ENCODE measurements at regions not wholly inside any gene's neighbourhood (a gene's known extent, or its start where the extent isn't known, plus 50 kb on each side); places are given as distances from the start of the nearest gene placed in this dataset.

DNA sequence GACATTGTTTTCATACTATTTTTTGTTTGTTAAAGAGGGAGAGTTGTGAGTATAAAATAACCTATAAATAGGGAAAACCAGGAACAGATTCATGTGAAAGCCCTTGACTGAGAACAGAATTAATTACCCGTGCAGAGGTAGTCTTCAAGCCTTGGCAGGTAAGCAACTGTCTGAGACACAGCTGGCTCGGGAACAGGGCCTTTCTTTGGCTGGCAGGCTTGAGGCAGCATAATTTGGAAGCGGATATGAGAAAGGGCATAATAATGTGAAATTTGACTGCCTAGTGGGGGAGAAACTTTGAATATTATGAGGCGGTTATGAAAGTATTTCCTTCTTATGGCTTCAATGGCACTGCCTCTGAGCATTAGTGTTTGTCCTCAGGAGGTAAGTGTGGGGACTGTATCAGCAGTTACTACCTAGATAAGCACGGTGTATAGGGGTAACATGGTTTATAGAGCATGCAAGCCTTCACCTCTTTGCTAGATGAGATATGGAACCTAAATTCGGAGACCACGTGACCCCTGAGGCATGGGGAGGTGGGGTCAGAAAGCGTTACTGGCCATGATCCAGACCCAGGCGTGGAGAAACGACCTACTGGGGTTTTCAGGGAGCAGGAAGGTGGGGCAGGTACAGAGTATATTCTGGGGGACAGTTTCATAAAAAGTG lies 210.2 kb upstream of the GAS1 start:
- no peak for DNase-seq (ENCODE audit: low read depth)

DNA sequence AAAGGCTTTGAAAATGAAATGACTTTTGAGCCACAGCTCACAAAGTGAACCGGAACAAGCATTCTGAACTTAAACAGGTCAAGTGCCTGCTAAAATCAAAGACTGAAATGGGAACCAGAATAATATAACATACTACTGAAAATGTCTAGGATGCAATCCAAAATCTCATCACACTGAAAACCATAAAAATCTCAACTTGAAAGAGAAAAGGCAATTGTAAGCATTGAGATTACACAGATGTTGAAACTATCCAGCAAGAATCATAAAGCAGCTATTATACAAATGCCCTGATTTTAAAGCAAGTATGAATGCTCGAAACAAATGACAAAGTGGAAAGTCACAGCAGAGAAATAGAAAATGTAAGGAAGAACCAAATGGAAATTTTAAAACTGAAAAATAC lies 211.5 kb upstream of the GAS1 start:
- no peak for DNase-seq (ENCODE audit: low read depth)

DNA sequence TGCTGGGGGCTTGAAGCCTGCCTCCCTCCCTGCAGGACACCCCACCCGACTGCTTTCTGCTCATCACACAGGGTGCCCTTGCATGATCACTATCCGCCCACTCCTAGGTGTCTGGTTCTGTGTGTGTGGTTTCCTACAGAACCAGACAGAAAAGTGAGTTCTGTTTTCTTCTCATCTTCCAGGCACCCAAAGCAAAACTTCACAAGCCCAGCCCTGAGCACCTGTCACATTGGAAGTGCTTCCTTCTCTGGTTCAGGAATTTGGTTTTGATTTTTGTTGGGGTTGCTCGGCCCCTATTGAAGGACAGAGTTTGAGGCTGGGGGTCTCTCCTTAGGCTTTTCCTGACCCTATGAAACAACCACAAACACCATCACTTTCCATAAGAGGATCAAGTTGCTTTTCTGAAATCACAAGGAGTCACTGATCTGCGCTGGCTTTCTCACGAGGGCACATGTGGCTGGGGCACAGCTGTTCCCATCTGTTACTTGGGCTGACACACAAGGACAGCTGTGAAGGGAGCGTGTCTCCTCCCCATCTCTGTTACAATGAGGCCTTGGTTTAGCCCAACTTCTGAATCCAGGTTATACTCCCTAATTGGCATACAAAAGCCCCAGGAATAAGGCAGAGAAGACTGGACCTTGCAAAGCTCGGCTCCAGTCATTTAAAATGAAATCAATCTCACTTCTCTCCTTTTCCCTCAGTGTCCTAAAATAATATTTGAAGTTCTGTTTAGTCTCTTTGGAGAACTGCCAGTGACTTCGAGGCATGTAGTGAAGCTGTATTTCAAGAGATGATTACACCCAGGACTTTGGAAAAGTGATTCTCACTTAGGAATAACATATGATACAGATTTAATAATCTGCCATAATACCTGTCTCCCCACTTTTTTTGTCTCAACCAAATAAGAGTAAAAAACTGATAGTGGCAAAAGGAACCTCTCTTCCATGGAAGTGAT lies 213.1 kb upstream of the GAS1 start:
- no peak for DNase-seq (ENCODE audit: low read depth)

DNA sequence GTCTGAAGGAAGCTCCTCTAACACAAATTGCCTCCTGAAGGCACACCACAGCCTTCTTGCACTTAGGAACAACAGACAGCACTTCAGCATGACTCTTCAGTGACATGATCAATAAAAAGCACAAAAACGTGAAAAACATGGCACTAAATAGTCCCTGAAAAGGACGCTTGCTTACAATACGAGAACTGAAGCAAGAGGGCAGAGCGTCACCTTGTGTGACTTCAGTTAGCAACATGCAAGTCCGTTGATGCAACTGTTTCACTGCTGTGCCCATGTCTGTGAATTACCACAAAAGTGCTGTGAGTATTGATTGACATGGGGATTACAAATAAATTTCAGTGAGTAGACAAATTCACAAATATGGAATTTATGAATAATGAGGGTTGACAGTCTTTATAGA lies 219.9 kb upstream of the GAS1 start:
- DNase-seq (ENCODE audit: low read depth) = no peak

DNA sequence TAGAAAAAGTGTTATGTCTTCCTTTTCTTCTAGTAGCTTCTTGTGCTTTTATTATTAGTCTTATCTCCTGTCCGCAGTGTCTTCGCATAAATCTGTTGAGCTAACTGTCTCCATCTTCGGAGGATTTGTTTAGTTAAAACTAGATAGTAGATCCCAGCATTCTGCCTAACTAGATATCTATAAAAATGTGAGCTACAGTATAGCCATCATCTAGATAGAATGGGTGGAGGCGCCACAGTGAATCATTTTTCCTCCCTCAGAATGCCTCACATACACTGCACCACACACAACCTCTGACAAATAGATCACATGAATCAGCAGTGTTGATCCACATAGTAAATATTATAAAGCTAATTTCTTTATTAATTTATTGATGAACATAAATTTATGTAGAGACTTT lies 220.3 kb upstream of the GAS1 start:
- DNase-seq (ENCODE audit: low read depth) = no peak

DNA sequence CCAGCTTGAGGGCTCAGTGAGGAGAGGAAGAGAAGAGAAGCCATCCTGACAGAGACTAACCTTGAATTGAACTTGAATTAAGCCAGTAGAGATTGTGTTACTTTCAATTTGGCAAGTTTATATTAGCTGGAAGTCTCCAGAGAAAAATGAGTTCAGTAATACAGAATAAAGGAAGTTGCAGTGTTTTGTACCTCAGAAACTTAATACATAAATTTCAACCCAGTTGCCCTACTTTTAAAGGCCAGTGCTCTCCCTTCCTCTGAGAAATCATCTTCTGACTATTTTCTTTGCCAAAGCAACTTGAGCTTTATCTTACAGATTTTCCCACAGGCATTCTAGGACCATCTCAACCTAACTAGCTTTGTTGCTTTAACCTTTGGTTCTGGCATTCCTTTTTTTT lies 231.0 kb upstream of the GAS1 start:
- DNase-seq (ENCODE audit: low read depth) = no peak

DNA sequence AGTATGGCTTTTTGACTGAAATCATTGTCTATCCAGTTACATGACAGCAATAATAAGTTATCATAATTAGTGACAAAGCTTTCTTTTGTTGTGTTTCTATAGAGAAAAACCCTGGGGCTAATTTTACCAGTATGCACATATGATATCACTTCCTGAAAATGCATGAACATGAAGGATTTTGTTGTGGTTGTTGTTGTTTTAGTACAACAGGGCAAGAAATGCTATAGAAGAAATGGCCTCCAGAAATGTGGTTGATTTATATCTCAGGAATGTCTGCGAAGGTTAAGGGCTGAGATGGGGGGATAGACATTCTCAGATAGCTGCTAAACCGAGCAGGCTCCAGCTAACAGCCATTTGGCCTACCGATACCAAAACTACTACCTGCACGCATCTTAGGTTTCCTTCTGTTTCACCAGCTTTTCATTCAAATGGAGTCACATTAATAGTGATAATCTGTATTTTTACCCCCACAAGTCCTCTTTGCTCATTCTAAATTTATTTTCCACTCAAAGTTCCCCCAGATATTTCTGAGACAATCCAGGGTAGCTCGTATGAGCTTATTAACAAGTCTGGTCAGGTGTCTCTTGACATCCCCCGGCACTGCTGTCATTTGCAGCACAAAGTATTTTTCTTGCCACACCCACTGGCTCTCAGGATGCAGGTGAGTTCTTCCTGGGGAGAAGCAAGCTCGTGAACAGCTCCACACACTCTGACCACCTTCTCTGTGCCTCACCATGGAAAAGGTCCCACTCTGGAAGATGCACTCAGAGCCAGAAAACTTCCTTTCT lies 232.4 kb upstream of the GAS1 start:
- DNase-seq (ENCODE audit: low read depth) = no peak

DNA sequence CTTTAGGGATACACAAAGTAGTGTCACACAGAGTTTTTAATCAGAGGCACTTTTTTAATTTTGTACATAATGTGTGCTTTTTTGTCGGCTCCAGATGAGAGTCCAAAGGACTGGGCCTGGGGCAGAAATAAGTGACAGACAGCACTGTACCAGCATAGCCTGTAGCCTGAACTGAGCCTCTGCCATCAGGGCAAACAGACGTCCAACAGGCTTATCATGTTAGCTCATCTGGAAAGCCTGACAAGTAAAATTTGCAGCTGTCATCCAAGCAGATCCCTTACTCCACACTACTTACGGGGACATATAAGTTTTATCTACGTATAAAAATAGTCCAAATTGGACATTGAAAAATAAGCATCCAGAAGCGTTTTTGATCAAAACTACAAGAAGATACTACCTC lies 233.1 kb upstream of the GAS1 start:
- no peak for DNase-seq (ENCODE audit: low read depth)

DNA sequence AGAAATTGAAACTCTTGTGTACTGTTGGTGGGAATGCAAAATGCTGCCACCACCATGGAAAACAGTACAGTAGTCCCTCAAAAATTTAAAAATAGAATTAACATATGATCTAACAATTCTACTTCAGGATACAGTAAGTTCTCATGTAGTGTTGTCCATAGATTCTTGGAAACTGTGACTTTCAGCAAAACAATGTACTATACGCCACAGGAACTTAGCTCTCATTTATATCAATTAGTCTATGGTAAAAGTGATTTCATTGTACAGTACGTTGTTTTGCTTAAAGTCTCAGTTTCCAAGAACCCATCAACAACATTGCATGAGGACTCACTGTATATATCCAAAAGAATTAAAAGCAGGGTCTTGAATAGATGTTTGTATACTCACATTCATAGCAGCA lies 233.5 kb upstream of the GAS1 start:
- no peak for DNase-seq (ENCODE audit: low read depth)

DNA sequence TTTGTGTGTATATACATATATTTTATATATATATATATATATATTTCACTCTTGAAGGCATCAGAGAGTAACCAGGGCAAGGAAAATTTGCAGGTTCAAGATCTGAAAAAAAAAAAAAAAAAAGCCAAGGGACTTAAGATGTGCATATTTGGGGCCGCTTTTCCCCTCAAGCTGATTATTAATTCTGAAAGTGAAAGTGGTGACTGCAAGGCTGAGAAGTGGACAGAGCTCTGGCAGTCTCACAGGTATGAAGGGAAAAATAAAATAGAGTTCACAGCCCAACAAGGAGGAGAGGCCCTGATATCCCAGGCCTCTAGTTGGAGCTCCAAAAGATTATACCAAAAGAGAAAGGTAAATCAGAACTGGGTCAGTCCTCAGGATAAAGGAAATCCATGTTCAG lies 234.4 kb upstream of the GAS1 start:
- no peak for DNase-seq (ENCODE audit: low read depth)

DNA sequence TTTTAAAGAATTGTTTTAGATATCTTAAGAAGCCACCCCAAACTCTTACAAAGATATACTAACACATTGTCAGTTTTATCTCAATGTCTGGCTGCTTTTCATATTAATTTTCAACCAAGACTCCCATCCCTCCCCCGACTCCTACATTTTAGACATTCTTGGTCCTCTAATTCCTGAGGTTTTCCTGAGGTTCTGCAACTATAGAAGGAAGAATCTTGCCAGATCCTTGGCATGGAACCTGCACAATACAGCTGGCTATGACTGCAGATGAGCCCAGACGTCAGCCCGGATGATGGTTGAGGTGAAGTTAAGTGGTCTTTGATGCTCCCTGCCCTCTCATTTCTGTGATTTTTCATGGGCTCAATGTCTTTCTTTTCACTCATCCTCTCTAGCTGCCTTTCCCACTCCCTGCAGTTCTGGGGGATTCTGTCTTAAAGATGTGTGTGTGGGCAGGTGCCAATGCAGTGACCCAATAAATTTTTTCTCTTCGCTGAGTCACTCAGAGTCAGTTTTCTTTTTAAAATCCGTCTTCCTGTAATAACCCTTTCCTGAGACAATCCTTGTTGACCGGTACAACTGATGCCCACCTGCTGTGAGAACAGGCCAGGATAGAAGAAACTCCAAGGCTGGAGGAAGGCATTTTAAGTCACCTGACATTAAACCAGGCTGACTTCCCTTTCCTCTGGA lies 237.8 kb upstream of the GAS1 start:
- no peak for DNase-seq (ENCODE audit: low read depth)

DNA sequence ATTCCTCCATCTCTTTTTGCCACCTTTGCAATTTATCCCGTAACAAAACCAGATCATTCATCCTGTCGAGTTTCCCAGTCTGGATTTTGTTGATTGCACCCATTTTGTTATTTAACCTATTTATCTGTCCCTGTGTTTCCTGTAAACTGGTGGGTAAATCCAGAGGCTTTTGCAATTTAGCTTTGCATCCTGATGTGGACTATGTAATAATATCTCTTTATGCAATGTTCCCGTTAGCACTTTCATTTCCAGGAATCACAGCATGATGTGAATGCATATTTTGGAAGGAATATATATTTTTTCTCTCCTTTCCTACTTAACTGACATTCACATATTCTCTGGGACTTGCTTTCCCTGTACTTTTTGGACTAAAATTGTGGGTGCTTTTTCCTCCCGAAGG lies 240.3 kb upstream of the GAS1 start:
- no peak for DNase-seq (ENCODE audit: low read depth)

DNA sequence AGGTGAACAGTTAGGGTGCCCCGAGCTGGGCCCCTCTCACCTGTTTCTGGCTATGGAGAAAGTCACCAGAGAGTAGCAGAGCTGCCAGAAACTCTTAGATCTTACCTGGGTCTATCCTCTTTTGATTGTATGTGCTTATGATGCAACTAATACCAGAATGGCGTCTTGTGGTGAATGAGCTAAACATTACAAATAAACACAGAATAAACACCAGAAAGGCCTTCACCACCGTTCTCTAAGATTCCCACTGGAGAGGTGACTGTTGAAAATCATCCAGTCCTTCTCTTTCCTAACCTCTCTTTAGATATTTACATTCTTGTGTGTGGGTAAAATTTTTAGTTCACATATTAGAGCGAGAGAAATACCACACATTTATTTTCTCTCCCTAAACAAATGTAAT lies 241.7 kb upstream of the GAS1 start:
- DNase-seq (ENCODE audit: low read depth) = no peak

DNA sequence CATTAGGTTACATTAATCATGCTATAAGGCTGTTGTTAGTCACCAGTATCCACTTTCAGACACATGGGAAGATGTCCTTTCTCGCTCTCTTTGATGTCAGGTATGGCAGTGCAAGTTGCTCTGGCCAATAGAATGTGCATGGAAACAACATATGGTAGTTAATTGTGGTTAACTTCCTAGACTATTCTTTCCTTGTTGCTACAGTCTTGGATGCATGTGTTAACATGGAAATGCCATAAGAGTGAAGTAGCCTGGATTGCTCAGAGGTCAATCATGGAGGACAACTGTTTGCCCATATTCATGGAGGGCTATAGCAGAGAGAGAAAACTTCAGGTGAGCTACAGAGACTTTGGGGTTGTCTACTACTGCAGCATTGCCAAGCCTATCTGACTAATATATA lies 245.8 kb upstream of the GAS1 start:
- DNase-seq (ENCODE audit: low read depth) = no peak

DNA sequence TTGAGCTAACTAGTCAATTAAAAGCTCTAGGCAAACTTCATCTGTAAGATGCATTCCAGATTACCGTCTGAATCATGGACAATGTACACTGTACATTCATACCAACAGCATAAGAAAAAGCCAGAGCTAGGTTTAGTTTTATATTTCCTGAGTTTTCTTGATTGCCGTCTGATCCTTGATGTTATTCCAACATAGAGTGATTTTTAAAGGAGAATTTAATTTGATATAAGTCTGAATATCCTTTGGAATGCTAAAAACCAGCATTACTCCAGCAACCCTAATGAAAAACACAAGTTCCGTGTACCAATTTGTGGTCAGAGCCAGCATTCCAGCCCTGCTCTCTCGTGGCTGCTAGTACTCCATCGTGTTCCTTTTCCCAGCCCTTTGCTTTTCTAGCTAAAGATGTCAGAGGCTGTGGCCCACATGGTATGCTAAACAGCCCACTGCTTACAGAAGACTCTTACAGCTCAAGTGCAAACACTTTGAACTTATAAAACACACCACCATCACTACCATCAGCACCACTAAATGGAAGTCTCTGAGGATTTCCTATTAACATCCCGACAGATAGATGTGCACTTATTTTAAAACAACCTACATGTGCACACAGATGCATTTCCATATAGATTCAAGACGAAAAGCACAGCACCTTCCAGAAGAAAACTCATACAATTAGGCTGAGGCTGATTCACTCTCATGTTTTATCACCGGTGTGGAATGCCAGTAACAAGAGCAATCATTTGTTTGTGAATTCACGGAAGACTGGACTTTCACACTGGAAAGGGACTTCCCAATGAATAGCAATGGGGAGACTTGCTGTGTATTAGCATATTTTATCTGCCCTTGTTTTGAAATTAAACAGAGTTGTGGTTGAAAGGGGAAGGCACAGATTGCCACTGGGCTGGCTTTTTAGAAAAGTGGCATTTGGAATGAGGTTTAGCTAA lies 246.9 kb upstream of the GAS1 start:
- DNase-seq (ENCODE audit: low read depth) = peak; percentile 93

DNA sequence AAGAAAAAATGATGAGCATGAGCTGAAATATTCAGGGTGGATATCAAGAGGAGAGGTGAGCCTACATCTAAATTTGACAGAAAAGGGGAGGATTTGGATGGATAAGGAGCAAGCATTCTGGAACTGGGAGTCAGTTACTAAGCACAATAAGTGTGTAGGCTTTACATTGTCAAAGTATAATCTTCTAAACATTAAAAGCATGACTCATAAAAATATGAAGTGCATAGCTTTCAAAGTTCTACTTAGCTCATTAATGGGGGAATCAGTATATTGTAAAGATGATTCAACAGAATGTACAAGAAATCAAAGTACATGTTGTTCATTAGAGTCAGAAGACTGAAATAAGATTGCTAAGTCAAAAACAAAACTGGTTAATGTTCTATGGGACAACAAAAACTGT lies 248.0 kb upstream of the GAS1 start:
- DNase-seq (ENCODE audit: low read depth) = no peak

DNA sequence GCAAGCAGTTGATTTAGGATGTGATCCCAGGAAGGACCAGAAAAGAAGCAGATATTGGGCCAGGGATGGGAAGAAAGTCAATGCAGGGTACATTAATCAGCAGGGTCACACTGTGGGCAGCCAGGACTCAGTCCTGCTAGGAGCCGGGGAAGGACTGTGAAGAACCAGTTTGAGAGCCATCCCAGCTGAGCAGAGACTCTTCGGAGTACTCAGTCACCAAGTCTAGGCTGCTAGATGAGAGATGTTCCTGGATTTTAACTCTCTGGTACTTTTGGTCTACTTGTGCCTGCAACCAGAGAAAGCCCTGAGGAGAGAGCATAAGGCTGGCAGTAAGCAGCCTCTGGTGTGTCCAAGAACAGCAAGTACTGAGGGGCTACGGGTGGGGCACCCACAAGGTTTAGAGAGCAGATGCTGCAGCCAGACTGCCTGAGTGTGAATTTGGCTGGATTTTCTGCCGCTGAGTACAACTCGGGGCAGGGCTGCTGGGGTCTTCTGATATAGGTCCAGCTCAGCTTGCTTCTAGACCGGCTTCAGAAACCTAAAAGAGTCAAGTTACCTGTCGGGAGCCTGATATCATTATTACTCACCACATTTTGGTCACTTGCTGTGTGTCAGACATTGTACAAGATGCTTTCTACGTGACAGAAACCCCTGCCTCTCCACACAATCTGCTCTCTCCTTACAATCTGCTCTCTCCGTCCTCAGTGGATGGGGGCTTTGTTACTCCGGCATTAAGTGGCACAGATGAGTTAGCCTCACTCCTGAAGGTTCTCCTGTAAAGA lies 250.2 kb upstream of the GAS1 start:
- no peak for DNase-seq (ENCODE audit: low read depth)

DNA sequence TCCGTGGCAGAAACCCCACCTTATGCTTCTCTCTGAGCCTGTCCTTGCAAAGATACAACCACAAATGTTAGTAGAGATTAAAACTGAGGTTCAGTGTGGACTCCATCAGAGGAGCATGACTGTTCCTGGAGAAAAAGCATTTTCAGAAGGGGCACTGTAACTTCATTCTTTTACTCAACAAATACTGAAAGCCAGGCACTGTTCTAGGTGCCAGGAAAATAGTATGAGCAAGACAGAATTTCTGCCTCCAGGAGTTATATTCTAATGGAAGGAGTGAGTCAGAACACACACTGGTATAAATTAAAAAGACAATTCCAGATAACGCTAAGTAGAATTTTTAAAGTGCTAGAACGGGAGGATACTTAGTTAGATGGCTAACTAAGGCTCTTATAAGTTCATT lies 251.4 kb upstream of the GAS1 start:
- no peak for DNase-seq (ENCODE audit: low read depth)

DNA sequence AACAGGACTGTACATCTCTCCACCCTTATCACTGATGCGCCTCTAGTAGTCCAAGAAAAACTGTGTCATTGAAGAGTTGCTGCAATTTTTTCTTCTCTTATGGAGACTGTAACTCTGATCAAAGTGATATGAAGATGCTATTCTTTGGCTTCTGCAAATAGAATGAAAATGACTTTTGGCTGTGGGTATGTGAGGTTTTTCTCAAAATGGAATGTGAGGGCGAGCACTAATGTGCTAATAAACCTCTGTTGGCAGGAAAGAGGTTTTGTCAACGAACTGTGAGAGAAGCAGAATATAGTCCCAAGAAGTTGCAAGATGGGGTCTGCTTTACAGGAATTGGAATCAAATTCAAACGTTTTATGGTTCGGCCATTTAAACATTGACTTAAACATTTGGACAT lies 252.0 kb upstream of the GAS1 start:
- DNase-seq (ENCODE audit: low read depth) = no peak

DNA sequence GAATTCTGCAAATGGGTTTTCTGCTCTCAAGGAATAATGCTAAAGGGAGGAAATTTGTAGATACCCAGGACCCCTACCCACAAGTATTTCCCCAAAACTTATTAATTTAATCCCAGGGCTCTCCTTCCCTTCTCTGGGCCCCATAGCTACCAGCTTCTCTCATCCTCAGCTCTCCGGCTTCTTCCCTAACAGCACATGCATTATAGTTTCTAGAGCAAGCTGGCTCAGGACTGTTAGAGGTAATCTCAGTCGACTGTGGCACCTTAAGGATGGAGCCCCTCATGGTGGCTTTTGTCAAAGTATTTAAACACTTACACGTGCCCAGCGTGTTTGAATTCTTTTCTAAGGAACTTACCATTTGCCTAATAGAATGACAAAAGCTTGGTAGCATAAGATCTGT lies 252.5 kb upstream of the GAS1 start:
- DNase-seq (ENCODE audit: low read depth) = no peak

Measured in GM04503 (cell line).